Peyer's patch (tissue), 4 donors: ENCODE measurements at regions not wholly inside any gene's neighbourhood (a gene's known extent, or its start where the extent isn't known, plus 50 kb on each side); places are given as distances from the start of the nearest gene placed in this dataset.

Source experiments
- CTCF ChIP-seq, 6 experiments: fragments of 450-650 bp in 4 of 6; fragments of 200-600 bp in 2 of 6; sonication (generic) in 1 of 6; IDR thresholded peaks; one replicate each; pipeline ENCODE4 v1.5.1; 2017 to 2019; ENCODE audit warnings: antibody characterized with exemption in 6 of 6, mild to moderate bottlenecking in 3 of 6, moderate library complexity in 1 of 6
- POLR2A ChIP-seq, 2 donors: fragments of 450-650 bp; IDR thresholded peaks; one replicate each; pipeline ENCODE4 v1.5.1; 2017; ENCODE audit warnings: antibody characterized with exemption in 2 of 2, mild to moderate bottlenecking in 2 of 2, moderate library complexity in 2 of 2

- TF ChIP-seq CTCF (IDR thresholded peaks at IDR 0.05), result no peak
- no peak for TF ChIP-seq POLR2A (IDR thresholded peaks at IDR 0.05)
Observed at GRCh38 chr3:178202194-178202593, 334.0 kb upstream of the KCNMB2 start.
